K562 (cell line): ENCODE measurements at regions not wholly inside any gene's neighbourhood (a gene's known extent, or its start where the extent isn't known, plus 50 kb on each side); places are given as distances from the start of the nearest gene placed in this dataset.

ENCODE experiments used
- ATAC-seq: fragments of 200-7000 bp; cut with Tn5 transposase; 3 replicates; pipeline ENCODE4 v1.9.1; 2020; ENCODE audit warnings: moderate library complexity
- BruUV-seq: library from RNA; stranded (reverse); fragments of 400-500 nt; replicated peaks from 2 replicates; lab custom pipeline; 2021; lab: Mats Ljungman, UMichigan
- CTCF ChIA-PET: fragments of 300-600 bp; formaldehyde crosslinking; extraction: SDS; loops from one replicate; lab custom pipeline; 2021; ENCODE audit warnings: low intra/inter-chr PET ratio; lab: Yijun Ruan, JAX
- POLR2A ChIA-PET: fragments of 300-600, 350-650 bp; sonication (Branson Sonifier 250); formaldehyde crosslinking; extraction: SDS; loops from one replicate; lab custom pipeline; 2021; ENCODE audit warnings: antibody characterized with exemption, inconsistent platforms; lab: Yijun Ruan, JAX
- DNase-seq, 4 experiments: peaks; one replicate each; pipeline versions ENCODE4 v3.0.0 to v3.0.0-alpha.2; 2011 to 2018; ENCODE audit warnings: low spot score in 3 of 4, mixed read lengths in 3 of 4; ENCODE audit errors: extremely low read depth in 1 of 4
- FAIRE-seq: peaks from 2 replicates; lab custom pipeline; 2011; peaks lifted over from hg19 to GRCh38; lab: Jason Lieb, UNC
- H2AFZ ChIP-seq: 2 replicates; pipeline ENCODE4 v1.6.0; 2011; ENCODE audit warnings: low read depth, low read length, control low read depth, inconsistent platforms
- H3K27ac ChIP-seq: fragments of 200-600 bp; 3 replicates; pipeline ENCODE4 v1.8.0; 2011; ENCODE audit warnings: low read depth, mild to moderate bottlenecking, control low read depth, inconsistent platforms, low read length, moderate library complexity, mixed read lengths; ENCODE audit errors: extremely low read depth
- H3K27me3 ChIP-seq, 2 experiments: fragments of 300-600 bp in 1 of 2; 2 replicates in 1 of 2; 3 replicates in 1 of 2; pipeline versions ENCODE4 v1.6.0 to v1.8.0; 2011; ENCODE audit warnings: inconsistent platforms in 2 of 2, low read length in 2 of 2, mild to moderate bottlenecking in 1 of 2, mixed read lengths in 1 of 2, moderate library complexity in 1 of 2; ENCODE audit not compliant: control insufficient read depth in 2 of 2, insufficient read depth in 2 of 2
- H3K36me3 ChIP-seq: fragments of 300-600 bp; 3 replicates; pipeline ENCODE4 v1.8.0; 2011; ENCODE audit warnings: mild to moderate bottlenecking, low read length, inconsistent platforms; ENCODE audit not compliant: control insufficient read depth, insufficient read depth
- H3K4me1 ChIP-seq, 2 experiments: fragments of 200-600 bp in 1 of 2; replicated peaks in 1 of 2; 2 replicates in 1 of 2; 3 replicates in 1 of 2; pipeline versions ENCODE4 v1.5.1 to v1.8.0; 2011; ENCODE audit warnings: inconsistent platforms in 2 of 2, low read length in 2 of 2, mild to moderate bottlenecking in 1 of 2, mixed read lengths in 1 of 2, moderate library complexity in 1 of 2; ENCODE audit not compliant: control insufficient read depth in 2 of 2, insufficient read depth in 2 of 2
- H3K4me2 ChIP-seq: 2 replicates; pipeline ENCODE4 v1.6.1; 2011; ENCODE audit warnings: low read length, control low read depth, inconsistent platforms, mixed read lengths; ENCODE audit not compliant: insufficient read depth
- H3K4me3 ChIP-seq: fragments of 200-600 bp; sonication (generic), shearing (Covaris generic); 2 replicates; pipeline ENCODE4 v1.5.1; 2016; ENCODE audit warnings: control low read depth, inconsistent platforms
- H3K79me2 ChIP-seq: fragments of 200-600 bp; 3 replicates; pipeline ENCODE4 v1.8.0; 2011; ENCODE audit warnings: low read length, inconsistent platforms; ENCODE audit not compliant: control insufficient read depth, insufficient read depth
- H3K9ac ChIP-seq, 2 experiments: 2 replicates each; pipeline versions ENCODE4 v1.6.0 to v1.6.1; 2011; ENCODE audit warnings: low read depth in 2 of 2, low read length in 2 of 2, control low read depth in 1 of 2, inconsistent platforms in 1 of 2, mild to moderate bottlenecking in 1 of 2, mixed read lengths in 1 of 2; ENCODE audit not compliant: insufficient read depth in 1 of 2
- H3K9me1 ChIP-seq: one replicate; pipeline ENCODE4 v1.6.0; 2011; ENCODE audit warnings: inconsistent platforms, mild to moderate bottlenecking, low read length, moderate library complexity; ENCODE audit not compliant: control insufficient read depth, insufficient read depth
- H3K9me3 ChIP-seq: replicated peaks from 2 replicates; pipeline ENCODE4 v1.5.1; 2011; ENCODE audit warnings: low read depth, low read length, inconsistent platforms; ENCODE audit not compliant: control insufficient read depth, insufficient read depth
- H4K20me1 ChIP-seq: replicated peaks from 2 replicates; pipeline ENCODE4 v1.6.1; 2011; ENCODE audit warnings: low read length, inconsistent platforms, mixed read lengths; ENCODE audit not compliant: control insufficient read depth, insufficient read depth
- CBX2 ChIP-seq: fragments of 200-600 bp; sonication (generic); IDR thresholded peaks from one replicate; pipeline ENCODE4 v1.6.1; 2012; ENCODE audit warnings: mild to moderate bottlenecking, low read length, inconsistent platforms; ENCODE audit not compliant: insufficient read depth, poor library complexity, severe bottlenecking
- CUX1 ChIP-seq: fragments of 200-800 bp; sonication (Bioruptor generic); IDR thresholded peaks from 2 replicates; pipeline ENCODE4 v1.6.1; 2016; ENCODE audit warnings: missing genetic modification characterization, missing compliant biosample characterization
- MBD2 ChIP-seq: sonication (generic); IDR thresholded peaks from 2 replicates; pipeline ENCODE4 v1.6.1; 2016; ENCODE audit warnings: low read depth, borderline replicate concordance
- POLR2A ChIP-seq: fragments of 450-650 bp; conservative IDR thresholded peaks from 2 replicates; pipeline ENCODE4 v1.6.1; 2016
- SRSF9 ChIP-seq: fragments of 200-400 bp; formaldehyde crosslinking; IDR thresholded peaks from 2 replicates; pipeline ENCODE4 v1.6.1; 2017; ENCODE audit warnings: low read depth, low read length, borderline replicate concordance
- TCF7 ChIP-seq: sonication (generic); IDR thresholded peaks from 2 replicates; pipeline ENCODE4 v1.6.1; 2016; ENCODE audit warnings: antibody characterized with exemption, borderline replicate concordance
- ZNF23 ChIP-seq: fragments of 250-450 bp; sonication (Bioruptor Pico); IDR thresholded peaks from 2 replicates; pipeline ENCODE4 v1.4.0; 2020; ENCODE audit warnings: mild to moderate bottlenecking
- ZNF586 ChIP-seq: fragments of 450-650 bp; formaldehyde crosslinking; conservative IDR thresholded peaks from 2 replicates; pipeline ENCODE4 v1.4.0; 2020; ENCODE audit warnings: mild to moderate bottlenecking, moderate library complexity
- WGBS: fragments of 100-300 bp; shearing (Covaris generic); methylation state at CpG from one replicate; pipeline ENCODE4 v1.1.6; 2016; ENCODE audit warnings: low coverage, mixed read lengths; ENCODE audit not compliant: insufficient coverage; ENCODE audit errors: missing lambda C conversion rate; 5-methylcytosine and 5-hydroxymethylcytosine counted together
- in situ Hi-C: fragments of 300-500 bp; cut with MboI; formaldehyde crosslinking; loops from 4 replicates; pipeline ENCODE4 v1.15.0; 2018; ENCODE audit warnings: inconsistent platforms, mixed read lengths
- intact Hi-C: fragments of 100-400 bp; cut with micrococcal nuclease; formaldehyde crosslinking; loops from 2 replicates; pipeline ENCODE4 v1.14.2; 2022
- TF ChIP-seq, protein P1 (sequence below), 2 experiments: fragments of 450-650 bp; IDR thresholded peaks; 2 replicates each; pipeline ENCODE4 v1.6.1; 2016; ENCODE audit warnings: mild to moderate bottlenecking in 2 of 2, borderline replicate concordance in 1 of 2, low read depth in 1 of 2, moderate library complexity in 1 of 2

GRCh38 chr3:194272221-194272620, 78.9 kb downstream of the CPN2 start:
- DNase-seq = no peak
- CTCF ChIA-PET = interaction anchor here (0.6 kb wide), 1 partner anchor 1583 kb away, joined by 3 read pairs; no protein-coding TSS in a partner anchor
- TF ChIP-seq SRSF9 = no peak
- TF ChIP-seq, protein P1, sequence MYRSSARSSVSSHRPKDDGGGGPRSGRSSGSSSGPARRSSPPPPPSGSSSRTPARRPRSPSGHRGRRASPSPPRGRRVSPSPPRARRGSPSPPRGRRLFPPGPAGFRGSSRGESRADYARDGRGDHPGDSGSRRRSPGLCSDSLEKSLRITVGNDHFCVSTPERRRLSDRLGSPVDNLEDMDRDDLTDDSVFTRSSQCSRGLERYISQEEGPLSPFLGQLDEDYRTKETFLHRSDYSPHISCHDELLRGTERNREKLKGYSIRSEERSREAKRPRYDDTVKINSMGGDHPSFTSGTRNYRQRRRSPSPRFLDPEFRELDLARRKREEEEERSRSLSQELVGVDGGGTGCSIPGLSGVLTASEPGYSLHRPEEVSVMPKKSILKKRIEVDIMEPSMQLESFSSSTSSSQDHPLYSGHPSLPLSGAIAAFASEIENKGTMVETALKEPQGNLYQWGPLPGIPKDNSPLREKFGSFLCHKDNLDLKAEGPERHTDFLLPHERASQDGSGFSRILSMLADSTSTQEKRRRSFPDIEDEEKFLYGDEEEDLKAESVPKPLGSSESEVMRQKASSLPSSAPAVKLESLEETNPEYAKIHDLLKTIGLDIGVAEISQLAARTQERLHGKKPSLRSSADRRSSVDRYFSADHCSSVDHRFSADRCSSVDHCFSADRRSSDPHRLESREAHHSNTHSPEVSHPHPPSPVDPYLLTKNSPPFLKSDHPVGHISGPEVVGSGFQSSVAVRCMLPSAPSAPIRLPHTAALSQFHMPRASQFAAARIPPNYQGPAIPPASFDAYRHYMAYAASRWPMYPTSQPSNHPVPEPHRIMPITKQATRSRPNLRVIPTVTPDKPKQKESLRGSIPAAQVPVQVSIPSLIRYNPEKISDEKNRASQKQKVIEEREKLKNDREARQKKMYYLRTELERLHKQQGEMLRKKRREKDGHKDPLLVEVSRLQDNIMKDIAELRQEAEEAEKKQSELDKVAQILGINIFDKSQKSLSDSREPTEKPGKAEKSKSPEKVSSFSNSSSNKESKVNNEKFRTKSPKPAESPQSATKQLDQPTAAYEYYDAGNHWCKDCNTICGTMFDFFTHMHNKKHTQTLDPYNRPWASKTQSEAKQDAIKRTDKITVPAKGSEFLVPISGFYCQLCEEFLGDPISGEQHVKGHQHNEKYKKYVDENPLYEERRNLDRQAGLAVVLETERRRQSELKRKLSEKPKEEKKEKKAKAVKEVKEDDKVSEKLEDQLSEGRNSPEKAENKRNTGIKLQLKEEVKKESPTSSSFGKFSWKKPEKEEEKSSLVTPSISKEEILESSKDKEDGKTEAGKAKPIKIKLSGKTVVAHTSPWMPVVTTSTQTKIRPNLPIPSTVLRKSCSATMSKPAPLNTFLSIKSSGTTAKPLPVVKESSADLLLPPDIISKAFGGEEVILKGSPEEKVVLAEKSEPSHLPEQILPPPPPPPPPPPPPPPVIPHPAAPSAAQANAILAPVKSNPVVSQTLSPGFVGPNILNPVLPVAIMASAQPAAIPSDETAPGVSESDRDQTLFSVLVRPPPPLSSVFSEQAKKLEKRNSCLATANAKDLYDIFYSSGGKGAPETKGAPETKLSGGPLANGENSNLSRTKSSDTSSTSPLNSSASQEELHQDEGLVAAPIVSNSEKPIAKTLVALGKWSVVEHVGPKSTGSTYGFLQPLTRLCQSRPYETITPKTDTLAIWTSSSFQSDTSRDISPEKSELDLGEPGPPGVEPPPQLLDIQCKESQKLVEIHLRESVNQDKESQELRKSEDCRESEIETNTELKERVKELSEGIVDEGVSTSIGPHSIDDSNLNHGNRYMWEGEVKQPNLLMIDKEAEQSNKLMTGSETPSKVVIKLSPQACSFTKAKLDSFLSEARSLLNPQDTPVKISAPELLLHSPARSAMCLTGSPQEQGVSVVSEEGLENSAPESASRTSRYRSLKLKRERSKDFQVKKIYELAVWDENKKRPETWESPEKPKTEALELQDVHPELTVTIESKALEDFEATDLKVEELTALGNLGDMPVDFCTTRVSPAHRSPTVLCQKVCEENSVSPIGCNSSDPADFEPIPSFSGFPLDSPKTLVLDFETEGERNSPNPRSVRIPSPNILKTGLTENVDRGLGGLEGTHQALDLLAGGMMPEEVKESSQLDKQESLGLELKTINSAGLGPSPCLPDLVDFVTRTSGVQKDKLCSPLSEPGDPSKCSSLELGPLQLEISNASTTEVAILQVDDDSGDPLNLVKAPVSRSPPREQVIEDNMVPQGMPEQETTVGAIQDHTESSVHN (IDR thresholded peaks at IDR 0.05; ENCODE audit: borderline replicate concordance in 1 of 2, low read depth in 1 of 2) = no peak
- no peak for TF ChIP-seq ZNF586 (CRISPR knock-in tag)
- no peak for TF ChIP-seq MBD2
- no peak for TF ChIP-seq POLR2A
- TF ChIP-seq CBX2 = no peak
- TF ChIP-seq CUX1 = no peak
- no peak for TF ChIP-seq TCF7
- no peak for TF ChIP-seq ZNF23

More at GRCh38 chr3:194272221-194272620, 78.9 kb downstream of the CPN2 start:
- no peak for FAIRE-seq
- Histone ChIP-seq H3K4me2 (no peak overlapping the region), H3K9me3 (no peaks in the 10 kb centered on the region), H3K4me1 (peaks cover 9 to 47% of the 10 kb centered on the region in 2 experiments; a peak in 3 of 5 replicates), H4K20me1 (no peaks in the 10 kb centered on the region), H3K27me3 (no peaks in the 10 kb centered on the region), H3K27ac (no peak overlapping the region), H3K79me2 (no peaks in the 10 kb centered on the region), H2AFZ (0 out of 2 replicates have a peak overlapping the region, but pooled peaks have one; percentile 5), H3K4me3 (no peak overlapping the region), H3K9me1 (peaks cover 4% of the 10 kb centered on the region), H3K9ac (no peak overlapping the region), H3K36me3 (no peaks in the 10 kb centered on the region)
- POLR2A ChIA-PET = no interaction called here
- WGBS = 71% methylated on average over 8 of the region's 11 CpGs
- intact Hi-C loops (no loop called here), in situ Hi-C loops (no loop called here)
- BruUV-seq = no TSS peak
- ATAC-seq = no peak
